NT2/D1 (cell line): ENCODE measurements at regions not wholly inside any gene's neighbourhood (a gene's known extent, or its start where the extent isn't known, plus 50 kb on each side); places are given as distances from the start of the nearest gene placed in this dataset.

ENCODE experiments used
- SUZ12 ChIP-seq: IDR thresholded peaks from 2 replicates; pipeline ENCODE4 v1.6.1; 2011; ENCODE audit not compliant: insufficient read length, insufficient read depth; ENCODE audit errors: extremely low read depth
- YY1 ChIP-seq: IDR thresholded peaks from 2 replicates; pipeline ENCODE4 v1.6.1; 2011; ENCODE audit not compliant: insufficient read length, insufficient read depth
- ZNF274 ChIP-seq: IDR thresholded peaks from 2 replicates; pipeline ENCODE4 v1.6.1; 2011; ENCODE audit warnings: mild to moderate bottlenecking, low read depth, low read length

- TF ChIP-seq ZNF274 (no peak), YY1 (no peak), SUZ12 (no peak)
Observed at GRCh38 chr6:4506223-4506622, 270.0 kb upstream of the CDYL start.
